HepG2 (cell line): ENCODE measurements at regions not wholly inside any gene's neighbourhood (a gene's known extent, or its start where the extent isn't known, plus 50 kb on each side); places are given as distances from the start of the nearest gene placed in this dataset.

ENCODE experiments used
- ELF4 ChIP-seq: sonication (generic); formaldehyde crosslinking; IDR thresholded peaks from 2 replicates; pipeline ENCODE4 v1.5.0; 2020; ENCODE audit warnings: missing genetic modification reagents, mild to moderate bottlenecking, moderate library complexity, borderline replicate concordance
- ZSCAN29 ChIP-seq: sonication (generic); formaldehyde crosslinking; conservative IDR thresholded peaks from 2 replicates; pipeline ENCODE4 v1.4.0; 2020; ENCODE audit warnings: mild to moderate bottlenecking, missing genetic modification reagents
- TF ChIP-seq, protein P1 (sequence below): sonication (generic); formaldehyde crosslinking; IDR thresholded peaks from 2 replicates; pipeline ENCODE4 v1.5.1; 2020; ENCODE audit warnings: missing genetic modification reagents, mild to moderate bottlenecking, borderline replicate concordance

DNA sequence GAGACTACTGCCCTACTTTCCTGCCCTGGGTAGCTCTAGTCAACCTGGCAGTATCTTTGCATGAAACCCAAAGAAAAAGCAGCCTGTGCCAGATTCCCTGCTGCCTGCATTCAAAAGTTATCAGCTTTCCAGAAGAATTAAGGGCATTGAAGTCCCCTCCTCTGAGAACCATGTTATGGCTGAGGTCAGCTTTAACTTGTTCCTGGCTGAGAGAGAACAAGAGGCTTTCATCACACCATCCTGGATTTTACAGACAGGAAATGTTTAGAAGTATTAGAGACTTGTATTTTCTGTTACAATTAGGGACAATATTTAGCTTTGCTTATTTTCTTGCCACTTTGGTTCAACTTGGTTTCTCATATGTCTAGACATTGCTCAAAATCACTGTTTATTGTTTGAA, 238.8 kb downstream of the ARL4A start:
- TF ChIP-seq ELF4 (CRISPR knock-in tag) (no peak), ZSCAN29 (no peak)
- TF ChIP-seq, protein P1, sequence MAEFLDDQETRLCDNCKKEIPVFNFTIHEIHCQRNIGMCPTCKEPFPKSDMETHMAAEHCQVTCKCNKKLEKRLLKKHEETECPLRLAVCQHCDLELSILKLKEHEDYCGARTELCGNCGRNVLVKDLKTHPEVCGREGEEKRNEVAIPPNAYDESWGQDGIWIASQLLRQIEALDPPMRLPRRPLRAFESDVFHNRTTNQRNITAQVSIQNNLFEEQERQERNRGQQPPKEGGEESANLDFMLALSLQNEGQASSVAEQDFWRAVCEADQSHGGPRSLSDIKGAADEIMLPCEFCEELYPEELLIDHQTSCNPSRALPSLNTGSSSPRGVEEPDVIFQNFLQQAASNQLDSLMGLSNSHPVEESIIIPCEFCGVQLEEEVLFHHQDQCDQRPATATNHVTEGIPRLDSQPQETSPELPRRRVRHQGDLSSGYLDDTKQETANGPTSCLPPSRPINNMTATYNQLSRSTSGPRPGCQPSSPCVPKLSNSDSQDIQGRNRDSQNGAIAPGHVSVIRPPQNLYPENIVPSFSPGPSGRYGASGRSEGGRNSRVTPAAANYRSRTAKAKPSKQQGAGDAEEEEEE (CRISPR knock-in tag) = no peak
